ENCODE measurements at regions not wholly inside any gene's neighbourhood (a gene's known extent, or its start where the extent isn't known, plus 50 kb on each side); places are given as distances from the start of the nearest gene placed in this dataset.

GRCh38 chr20:7742479-7742878 is 197.8 kb downstream of the HAO1 start:
- no peak for DNase-seq (ENCODE audit: low read depth, low spot score)

DNA sequence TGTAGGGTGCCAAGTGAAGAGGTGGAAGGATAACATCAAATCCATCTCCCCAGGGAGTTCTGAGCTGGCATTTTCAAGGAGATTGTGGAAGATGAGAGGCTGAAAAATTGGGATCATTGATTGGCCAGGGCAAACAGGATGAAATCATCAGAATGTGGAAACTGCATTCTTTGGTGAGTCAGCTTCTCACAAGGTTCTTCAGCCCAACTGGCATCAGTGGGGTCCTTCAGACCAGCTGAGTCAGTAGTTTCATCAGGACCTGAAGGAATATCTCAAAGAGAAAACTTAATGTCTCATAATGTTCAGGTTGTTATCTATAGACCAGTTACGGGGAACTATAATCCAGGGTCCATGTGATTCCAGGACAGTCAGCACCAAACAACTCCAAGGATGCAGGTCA is 195.8 kb downstream of the HAO1 start:
- CTCF ChIA-PET: no interaction called here
- no peak overlapping the region for H3K4me3 ChIP-seq (ENCODE audit: low read depth in 2 of 2, low read length in 2 of 2)
- H3K27me3 ChIP-seq (ENCODE audit: control insufficient read depth, insufficient read depth, low read length): no peaks in the 10 kb centered on the region
- in situ Hi-C loops (cut with HindIII; ENCODE audit: low pct_unique_long_range_greater_than_20kb, low sequenced_read_pairs) (no loop called here), intact Hi-C loops (cut with micrococcal nuclease; ENCODE audit: unreplicated experiment) (no loop called here)
- no peak overlapping the region for H3K27ac ChIP-seq (ENCODE audit: low read length)
- no peak for TF ChIP-seq POLR2AphosphoS5 (IDR thresholded peaks at IDR 0.05; ENCODE audit: low read depth, low read length)
- TF ChIP-seq, protein P1, sequence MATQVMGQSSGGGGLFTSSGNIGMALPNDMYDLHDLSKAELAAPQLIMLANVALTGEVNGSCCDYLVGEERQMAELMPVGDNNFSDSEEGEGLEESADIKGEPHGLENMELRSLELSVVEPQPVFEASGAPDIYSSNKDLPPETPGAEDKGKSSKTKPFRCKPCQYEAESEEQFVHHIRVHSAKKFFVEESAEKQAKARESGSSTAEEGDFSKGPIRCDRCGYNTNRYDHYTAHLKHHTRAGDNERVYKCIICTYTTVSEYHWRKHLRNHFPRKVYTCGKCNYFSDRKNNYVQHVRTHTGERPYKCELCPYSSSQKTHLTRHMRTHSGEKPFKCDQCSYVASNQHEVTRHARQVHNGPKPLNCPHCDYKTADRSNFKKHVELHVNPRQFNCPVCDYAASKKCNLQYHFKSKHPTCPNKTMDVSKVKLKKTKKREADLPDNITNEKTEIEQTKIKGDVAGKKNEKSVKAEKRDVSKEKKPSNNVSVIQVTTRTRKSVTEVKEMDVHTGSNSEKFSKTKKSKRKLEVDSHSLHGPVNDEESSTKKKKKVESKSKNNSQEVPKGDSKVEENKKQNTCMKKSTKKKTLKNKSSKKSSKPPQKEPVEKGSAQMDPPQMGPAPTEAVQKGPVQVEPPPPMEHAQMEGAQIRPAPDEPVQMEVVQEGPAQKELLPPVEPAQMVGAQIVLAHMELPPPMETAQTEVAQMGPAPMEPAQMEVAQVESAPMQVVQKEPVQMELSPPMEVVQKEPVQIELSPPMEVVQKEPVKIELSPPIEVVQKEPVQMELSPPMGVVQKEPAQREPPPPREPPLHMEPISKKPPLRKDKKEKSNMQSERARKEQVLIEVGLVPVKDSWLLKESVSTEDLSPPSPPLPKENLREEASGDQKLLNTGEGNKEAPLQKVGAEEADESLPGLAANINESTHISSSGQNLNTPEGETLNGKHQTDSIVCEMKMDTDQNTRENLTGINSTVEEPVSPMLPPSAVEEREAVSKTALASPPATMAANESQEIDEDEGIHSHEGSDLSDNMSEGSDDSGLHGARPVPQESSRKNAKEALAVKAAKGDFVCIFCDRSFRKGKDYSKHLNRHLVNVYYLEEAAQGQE (IDR thresholded peaks at IDR 0.05; ENCODE audit: insufficient read depth in 1 of 2, low read depth in 2 of 2, low read length in 1 of 2): no peak
- no peak for TF ChIP-seq TCF7L2 (IDR thresholded peaks at IDR 0.05; ENCODE audit: low read depth, low read length)
- ATAC-seq (no peak), DNase-seq (ENCODE audit: low read depth, low spot score) (no peak)
- H3K36me3 ChIP-seq (ENCODE audit: control insufficient read depth, insufficient read depth, low read length): no peaks in the 10 kb centered on the region
- no peaks in the 10 kb centered on the region for H3K9me3 ChIP-seq (ENCODE audit: control insufficient read depth, insufficient read depth, low read depth, low read length)
- no TSS peak for BruUV-seq (replicated peaks)
- no peaks in the 10 kb centered on the region for H3K4me1 ChIP-seq (ENCODE audit: control insufficient read depth, insufficient read depth, low read length)
- POLR2A ChIA-PET: no interaction called here

More at GRCh38 chr20:7742479-7742878, 197.8 kb downstream of the HAO1 start:
- in situ Hi-C loops (cut with HindIII; ENCODE audit: low pct_unique_long_range_greater_than_20kb, low sequenced_read_pairs): no loop called here
- Histone ChIP-seq H3K9me3 (ENCODE audit: control insufficient read depth, insufficient read depth, low read depth, low read length) (no peaks in the 10 kb centered on the region), H3K27me3 (ENCODE audit: control insufficient read depth, insufficient read depth, low read length) (no peaks in the 10 kb centered on the region), H3K4me1 (ENCODE audit: control insufficient read depth, insufficient read depth, low read length) (no peaks in the 10 kb centered on the region), H3K36me3 (ENCODE audit: control insufficient read depth, insufficient read depth, low read length) (no peaks in the 10 kb centered on the region), H3K4me3 (ENCODE audit: low read depth in 2 of 2, low read length in 2 of 2) (no peak overlapping the region), H3K27ac (ENCODE audit: low read length) (no peak overlapping the region)
- no TSS peak for BruUV-seq (replicated peaks)
- POLR2A ChIA-PET: no interaction called here
- intact Hi-C loops (cut with micrococcal nuclease; ENCODE audit: unreplicated experiment): no loop called here
- no peak for TF ChIP-seq POLR2AphosphoS5 (IDR thresholded peaks at IDR 0.05; ENCODE audit: low read depth, low read length)
- TF ChIP-seq, protein P1 (IDR thresholded peaks at IDR 0.05; ENCODE audit: insufficient read depth in 1 of 2, low read depth in 2 of 2, low read length in 1 of 2): no peak
- no peak for TF ChIP-seq SIN3A (IDR thresholded peaks at IDR 0.05; ENCODE audit: borderline replicate concordance, insufficient read depth, low read depth, low read length)
- no peak for TF ChIP-seq CTCF (IDR thresholded peaks at IDR 0.05)
- no peak for TF ChIP-seq TCF7L2 (IDR thresholded peaks at IDR 0.05; ENCODE audit: low read depth, low read length)
- ATAC-seq: no peak
- CTCF ChIA-PET: no interaction called here

Data from Panc1 (cell line).